HG02623 (cell line): ENCODE measurements at regions not wholly inside any gene's neighbourhood (a gene's known extent, or its start where the extent isn't known, plus 50 kb on each side); places are given as distances from the start of the nearest gene placed in this dataset.
A peak's percentile ranks its signal among the peaks of the same experiment; 100 is the strongest.

ENCODE experiments used
- ATAC-seq: cut with Tn5 transposase; IDR thresholded peaks from one replicate; pipeline ENCODE4 v1.9.1; 2021; ENCODE audit warnings: moderate library complexity; ENCODE audit not compliant: unreplicated experiment

GRCh38 chr13:31081316-31081715 is 80.4 kb downstream of the HSPH1 start:
- ATAC-seq = peak; percentile 55

- no peak for ATAC-seq
Measured at GRCh38 chr13:31074756-31075155, 86.9 kb downstream of the HSPH1 start.

- ATAC-seq = peak; percentile 93
Measured at GRCh38 chr13:31073859-31074718, 87.6 kb downstream of the HSPH1 start.

GRCh38 chr13:31072041-31072440 is 89.7 kb downstream of the HSPH1 start:
- ATAC-seq = no peak

- no peak for ATAC-seq
Measured at GRCh38 chr13:31069808-31070534, 91.7 kb downstream of the HSPH1 start.

- ATAC-seq = no peak
Measured at GRCh38 chr13:31068119-31068423, 93.6 kb downstream of the HSPH1 start.

- ATAC-seq = no peak
Measured at GRCh38 chr13:31067416-31068118, 94.1 kb downstream of the HSPH1 start.

- no peak for ATAC-seq
Measured at GRCh38 chr13:31064636-31065035, 97.1 kb downstream of the HSPH1 start.

GRCh38 chr13:31063772-31064171 is 97.9 kb downstream of the HSPH1 start:
- ATAC-seq = no peak

- no peak for ATAC-seq
Measured at GRCh38 chr13:31060655-31061054, 101.0 kb downstream of the HSPH1 start.

- ATAC-seq = no peak
Measured at GRCh38 chr13:31060220-31060619, 101.5 kb downstream of the HSPH1 start.

GRCh38 chr13:31057403-31058033 is 104.2 kb downstream of the HSPH1 start:
- no peak for ATAC-seq

GRCh38 chr13:31056644-31057271 is 104.9 kb downstream of the HSPH1 start:
- no peak for ATAC-seq

GRCh38 chr13:31055589-31055988 is 106.1 kb downstream of the HSPH1 start:
- no peak for ATAC-seq

- ATAC-seq = no peak
Measured at GRCh38 chr13:31054632-31055031, 107.1 kb downstream of the HSPH1 start.

- ATAC-seq = no peak
Measured at GRCh38 chr13:31053896-31054295, 107.8 kb downstream of the HSPH1 start.

- ATAC-seq = no peak
Measured at GRCh38 chr13:31053091-31053490, 108.6 kb downstream of the HSPH1 start.

- no peak for ATAC-seq
Measured at GRCh38 chr13:31052478-31052877, 109.2 kb downstream of the HSPH1 start.

- no peak for ATAC-seq
Measured at GRCh38 chr13:31051999-31052398, 109.7 kb downstream of the HSPH1 start.

GRCh38 chr13:31050486-31051400 is 111.0 kb downstream of the HSPH1 start:
- no peak for ATAC-seq
